HG03342 (cell line): ENCODE measurements at regions not wholly inside any gene's neighbourhood (a gene's known extent, or its start where the extent isn't known, plus 50 kb on each side); places are given as distances from the start of the nearest gene placed in this dataset.

Experiments
- ATAC-seq: cut with Tn5 transposase; IDR thresholded peaks from one replicate; pipeline ENCODE4 v1.9.1; 2021; ENCODE audit warnings: mild to moderate bottlenecking, moderate library complexity; ENCODE audit not compliant: unreplicated experiment

GRCh38 chr20:48571949-48572847, 255.6 kb downstream of the PREX1 start:
- no peak for ATAC-seq

GRCh38 chr20:48569679-48570078, 258.1 kb downstream of the PREX1 start:
- no peak for ATAC-seq

- no peak for ATAC-seq
These were observed 259.3 kb downstream of the PREX1 start for GRCh38 chr20:48568520-48568919.

- ATAC-seq: no peak
These were observed 260.7 kb downstream of the PREX1 start for GRCh38 chr20:48567145-48567544.

GRCh38 chr20:48564982-48565539, 262.7 kb downstream of the PREX1 start:
- no peak for ATAC-seq

GRCh38 chr20:48563191-48563870, 264.5 kb downstream of the PREX1 start:
- ATAC-seq: no peak

GRCh38 chr20:48562586-48563116, 265.1 kb downstream of the PREX1 start:
- ATAC-seq: no peak

- ATAC-seq: no peak
These were observed 268.9 kb downstream of the PREX1 start for GRCh38 chr20:48558906-48559305.

GRCh38 chr20:48557380-48557779, 270.4 kb downstream of the PREX1 start:
- ATAC-seq: no peak

GRCh38 chr20:48556956-48557355, 270.8 kb downstream of the PREX1 start:
- ATAC-seq: no peak

GRCh38 chr20:48552550-48552949, 275.2 kb downstream of the PREX1 start:
- no peak for ATAC-seq

GRCh38 chr20:48550814-48551213, 277.0 kb downstream of the PREX1 start:
- ATAC-seq: no peak

- no peak for ATAC-seq
These were observed 280.1 kb downstream of the PREX1 start for GRCh38 chr20:48547664-48548063.

GRCh38 chr20:48544402-48545339, 283.1 kb downstream of the PREX1 start:
- no peak for ATAC-seq

- ATAC-seq: no peak
These were observed 286.2 kb downstream of the PREX1 start for GRCh38 chr20:48541581-48542071.

- ATAC-seq: no peak
These were observed 288.9 kb downstream of the PREX1 start for GRCh38 chr20:48538856-48539255.

- ATAC-seq: no peak
These were observed 289.6 kb downstream of the PREX1 start for GRCh38 chr20:48538058-48538825.

- ATAC-seq: no peak
These were observed 291.6 kb downstream of the PREX1 start for GRCh38 chr20:48536206-48536605.

GRCh38 chr20:48535556-48535955, 292.2 kb downstream of the PREX1 start:
- ATAC-seq: no peak

GRCh38 chr20:48532028-48532427, 295.8 kb downstream of the PREX1 start:
- no peak for ATAC-seq
